ENCODE measurements at regions not wholly inside any gene's neighbourhood (a gene's known extent, or its start where the extent isn't known, plus 50 kb on each side); places are given as distances from the start of the nearest gene placed in this dataset.
"Not testable (repeated sequence)": the region's sequence is repeated elsewhere in the genome, so short reads cannot be mapped to it uniquely, and the experiment has no call there.

- no peak for DNase-seq
- intact Hi-C loops (cut with DNase I) = no loop called here
- H3K36me3 ChIP-seq = no peaks in the 10 kb centered on the region
- H3K27ac ChIP-seq = no peak overlapping the region
- H3K27me3 ChIP-seq = no peaks in the 10 kb centered on the region
- no peaks in the 10 kb centered on the region for H3K9me3 ChIP-seq
- TF ChIP-seq POLR2A (IDR thresholded peaks at IDR 0.05) (no peak), CTCF (IDR thresholded peaks at IDR 0.05) (no peak)
- H3K4me3 ChIP-seq (replicated peaks in 1 of 3) = no peak overlapping the region
- 76 to 85% methylated on average over 3 of the region's 3 CpGs for WGBS, 2 donors
- no peaks in the 10 kb centered on the region for H3K4me1 ChIP-seq
These were observed 671.2 kb downstream of the SI start for GRCh38 chr3:164407111-164407510.

- WGBS, 2 donors = 79 to 83% methylated on average over 3 of the region's 3 CpGs
- H3K36me3 ChIP-seq = no peaks in the 10 kb centered on the region
- H3K27ac ChIP-seq = no peak overlapping the region
- no peaks in the 10 kb centered on the region for H3K4me1 ChIP-seq
- no peaks in the 10 kb centered on the region for H3K9me3 ChIP-seq
- H3K4me3 ChIP-seq (replicated peaks in 1 of 3) = no peak overlapping the region
- DNase-seq = no peak
- no peaks in the 10 kb centered on the region for H3K27me3 ChIP-seq
- intact Hi-C loops (cut with DNase I) = no loop called here
- TF ChIP-seq POLR2A (IDR thresholded peaks at IDR 0.05) (no peak), CTCF (IDR thresholded peaks at IDR 0.05) (no peak)
These were observed 672.0 kb downstream of the SI start for GRCh38 chr3:164406281-164406680.

- TF ChIP-seq CTCF (IDR thresholded peaks at IDR 0.05) = no peak
- TF ChIP-seq POLR2A (IDR thresholded peaks at IDR 0.05) = no peak
- WGBS, 2 donors = 91 to 93% methylated on average over 7 to 10 of the region's 30 CpGs
- Histone ChIP-seq H3K9me3 (no peaks in the 10 kb centered on the region), H3K4me3 (replicated peaks in 1 of 3) (no peak overlapping the region), H3K27ac (no peak overlapping the region), H3K36me3 (no peaks in the 10 kb centered on the region), H3K27me3 (no peaks in the 10 kb centered on the region), H3K4me1 (no peaks in the 10 kb centered on the region)
- no peak for DNase-seq
- intact Hi-C loops (cut with DNase I) = no loop called here
These were observed 676.4 kb downstream of the SI start for GRCh38 chr3:164401923-164402322.

GRCh38 chr3:164401440-164401839, 676.9 kb downstream of the SI start:
- H3K36me3 ChIP-seq; H3K27ac ChIP-seq; H3K27me3 ChIP-seq; H3K9me3 ChIP-seq; intact Hi-C loops (cut with DNase I); DNase-seq; H3K4me3 ChIP-seq (replicated peaks in 1 of 3); H3K4me1 ChIP-seq: not testable (repeated sequence)
- 85 to 90% methylated on average over 7 of the region's 7 CpGs for WGBS, 2 donors

GRCh38 chr3:164397462-164397861, 680.8 kb downstream of the SI start:
- TF ChIP-seq CTCF (IDR thresholded peaks at IDR 0.05) = no peak
- no peak for TF ChIP-seq POLR2A (IDR thresholded peaks at IDR 0.05)
- DNase-seq = no peak
- intact Hi-C loops (cut with DNase I) = no loop called here
- Histone ChIP-seq H3K4me3 (replicated peaks in 1 of 3) (no peak overlapping the region), H3K9me3 (no peaks in the 10 kb centered on the region), H3K27me3 (no peaks in the 10 kb centered on the region), H3K36me3 (no peaks in the 10 kb centered on the region), H3K4me1 (no peaks in the 10 kb centered on the region), H3K27ac (no peak overlapping the region)

GRCh38 chr3:164393171-164393570, 685.1 kb downstream of the SI start:
- Histone ChIP-seq H3K9me3 (no peaks in the 10 kb centered on the region), H3K27ac (no peak overlapping the region), H3K4me3 (replicated peaks in 1 of 3) (no peak overlapping the region), H3K36me3 (no peaks in the 10 kb centered on the region), H3K27me3 (no peaks in the 10 kb centered on the region), H3K4me1 (no peaks in the 10 kb centered on the region)
- 43 to 68% methylated on average over 1 of the region's 1 CpG for WGBS, 2 donors
- intact Hi-C loops (cut with DNase I) = no loop called here
- TF ChIP-seq CTCF (IDR thresholded peaks at IDR 0.05) (no peak), POLR2A (IDR thresholded peaks at IDR 0.05) (no peak)
- DNase-seq = no peak
